Amniotic epithelial cell (primary cell): ENCODE measurements at regions not wholly inside any gene's neighbourhood (a gene's known extent, or its start where the extent isn't known, plus 50 kb on each side); places are given as distances from the start of the nearest gene placed in this dataset.
"Not testable (repeated sequence)": the region's sequence is repeated elsewhere in the genome, so short reads cannot be mapped to it uniquely, and the experiment has no call there.

Experiments used
- DNase-seq: peaks from one replicate; pipeline ENCODE4 v3.0.0-alpha.2; 2010; ENCODE audit warnings: low read depth

- no peak for DNase-seq
Observed at GRCh38 chrX:147468600-147468999, 443.1 kb upstream of the FMR1 start.

DNA sequence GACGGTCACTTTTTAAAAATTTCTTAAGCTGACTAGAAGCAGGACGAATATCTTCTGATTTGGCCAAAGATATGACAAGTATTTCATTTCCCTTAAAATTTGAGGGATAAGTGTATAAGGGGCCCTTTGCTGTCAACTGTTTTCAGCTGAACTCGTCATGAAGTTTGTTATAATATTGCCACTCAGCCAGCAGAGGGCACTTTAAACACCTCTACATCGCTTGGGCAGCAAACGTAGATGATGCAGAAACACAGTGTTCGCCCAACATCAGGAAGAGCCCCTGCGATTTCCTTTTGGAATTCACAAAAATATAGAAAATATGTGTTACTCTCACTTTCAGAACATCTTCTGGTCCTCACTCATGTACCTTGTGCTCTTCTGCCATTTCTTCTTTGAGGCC is 435.7 kb upstream of the FMR1 start:
- DNase-seq, result no peak

DNA sequence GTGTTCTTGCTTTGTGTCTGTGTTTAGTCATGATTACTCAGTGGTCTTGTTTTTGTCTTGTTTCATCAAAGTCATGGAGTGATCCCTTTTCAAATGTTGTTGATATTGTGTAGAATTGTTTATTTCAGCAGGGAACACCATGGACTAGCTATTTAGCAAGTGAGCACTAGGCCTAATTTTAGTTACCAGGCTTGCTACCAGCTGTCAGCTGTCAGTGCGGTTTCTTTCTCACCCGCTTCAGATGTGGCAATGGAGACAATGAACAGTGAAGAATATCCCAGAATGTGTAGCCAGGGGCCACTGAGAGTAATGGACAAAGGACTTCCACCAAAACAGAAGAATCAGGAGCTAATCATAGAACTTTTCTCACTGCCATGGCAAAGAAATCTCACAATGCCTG is 432.8 kb upstream of the FMR1 start:
- DNase-seq, result no peak

DNA sequence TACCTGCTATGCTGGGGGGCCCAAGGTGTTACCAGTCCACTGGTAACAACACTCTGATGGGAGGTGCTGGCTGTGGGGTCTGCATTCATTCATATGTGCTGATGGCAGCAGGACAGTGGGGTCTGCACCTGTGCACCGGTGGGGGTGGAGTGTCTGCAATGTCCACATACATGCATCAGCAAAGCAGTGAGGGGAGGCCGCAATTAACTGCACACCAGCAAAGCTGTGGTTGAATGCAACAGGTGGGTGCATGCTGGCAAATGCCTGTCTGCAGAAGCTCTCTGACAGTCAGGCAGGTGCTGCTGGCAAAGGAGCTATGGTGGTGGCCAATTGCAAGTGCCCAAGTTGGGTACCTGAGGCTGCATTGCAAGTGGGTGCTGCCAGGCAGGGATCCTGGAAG is 426.5 kb upstream of the FMR1 start:
- DNase-seq, result no peak

- DNase-seq, result no peak
Observed at GRCh38 chrX:147494365-147494764, 417.4 kb upstream of the FMR1 start.

- DNase-seq, result no peak
Observed at GRCh38 chrX:147498796-147499195, 412.9 kb upstream of the FMR1 start.

DNA sequence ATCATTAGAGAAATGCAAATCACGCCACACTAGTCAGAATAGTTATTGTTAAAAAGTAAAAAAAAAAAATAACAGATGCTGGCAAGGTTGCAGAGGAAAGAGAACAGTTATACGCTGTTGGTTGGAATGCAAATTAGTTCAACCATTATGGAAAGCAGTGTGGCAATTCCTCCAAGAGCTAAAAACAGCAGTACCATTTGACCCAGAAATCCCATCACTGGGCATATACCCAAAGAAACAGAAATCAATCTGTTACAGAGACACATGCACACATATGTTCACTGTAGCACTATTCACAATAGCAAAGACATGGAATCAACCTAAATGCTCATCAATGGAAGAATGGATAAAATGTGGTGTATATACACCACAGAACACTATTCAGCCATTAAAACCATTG is 388.7 kb upstream of the FMR1 start:
- no peak for DNase-seq

GRCh38 chrX:147533426-147533825 is 378.3 kb upstream of the FMR1 start:
- DNase-seq, result no peak

GRCh38 chrX:147537172-147537571 is 374.5 kb upstream of the FMR1 start:
- no peak for DNase-seq

GRCh38 chrX:147548023-147548422 is 363.7 kb upstream of the FMR1 start:
- not testable (repeated sequence) for DNase-seq

GRCh38 chrX:147550217-147550616 is 361.5 kb upstream of the FMR1 start:
- DNase-seq, result no peak

GRCh38 chrX:147559191-147559590 is 352.5 kb upstream of the FMR1 start:
- no peak for DNase-seq

GRCh38 chrX:147565237-147565636 is 346.5 kb upstream of the FMR1 start:
- DNase-seq, result peak; percentile 1

DNA sequence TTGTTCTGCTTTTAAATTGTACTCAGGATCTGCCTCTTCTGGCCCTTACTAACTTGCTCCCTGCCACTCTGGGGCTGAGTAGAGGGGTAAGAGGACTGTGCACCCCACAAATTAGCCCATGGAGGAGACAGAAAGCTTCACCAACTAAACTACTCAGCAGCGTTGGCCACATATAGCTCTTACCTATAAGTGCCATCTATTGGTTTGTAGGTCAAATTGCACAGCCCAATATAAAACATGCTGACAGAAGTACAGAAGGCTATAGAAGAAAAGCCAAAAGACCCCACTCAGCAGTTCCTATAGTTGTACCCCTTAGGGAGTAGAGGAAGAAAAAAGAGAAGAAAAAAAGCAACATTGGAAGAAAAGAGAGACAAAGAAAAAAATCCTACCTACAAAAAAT is 341.2 kb upstream of the FMR1 start:
- no peak for DNase-seq

DNA sequence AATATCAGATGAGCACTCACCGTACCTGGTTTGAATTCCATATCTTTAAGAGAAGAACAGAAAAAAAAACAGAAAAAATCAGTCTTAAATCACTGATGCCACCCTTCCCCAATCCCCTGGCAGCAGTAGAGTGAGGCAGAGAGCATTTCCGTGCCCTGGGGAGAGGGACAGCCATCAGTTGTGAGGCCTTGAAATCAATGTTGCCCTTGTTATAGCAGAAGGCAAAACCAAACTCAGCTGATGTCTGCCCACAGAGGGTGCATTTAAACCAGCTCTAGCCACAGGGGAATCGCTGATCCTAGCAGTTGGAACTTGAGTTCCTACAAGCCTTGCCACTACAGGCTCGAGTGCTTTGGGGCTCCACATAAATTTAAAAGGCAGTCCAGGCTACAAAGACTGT is 338.5 kb upstream of the FMR1 start:
- no peak for DNase-seq

- no peak for DNase-seq
Observed at GRCh38 chrX:147602176-147602696, 309.5 kb upstream of the FMR1 start.

GRCh38 chrX:147626605-147627004 is 285.1 kb upstream of the FMR1 start:
- no peak for DNase-seq

GRCh38 chrX:147635186-147635585 is 276.5 kb upstream of the FMR1 start:
- no peak for DNase-seq

DNA sequence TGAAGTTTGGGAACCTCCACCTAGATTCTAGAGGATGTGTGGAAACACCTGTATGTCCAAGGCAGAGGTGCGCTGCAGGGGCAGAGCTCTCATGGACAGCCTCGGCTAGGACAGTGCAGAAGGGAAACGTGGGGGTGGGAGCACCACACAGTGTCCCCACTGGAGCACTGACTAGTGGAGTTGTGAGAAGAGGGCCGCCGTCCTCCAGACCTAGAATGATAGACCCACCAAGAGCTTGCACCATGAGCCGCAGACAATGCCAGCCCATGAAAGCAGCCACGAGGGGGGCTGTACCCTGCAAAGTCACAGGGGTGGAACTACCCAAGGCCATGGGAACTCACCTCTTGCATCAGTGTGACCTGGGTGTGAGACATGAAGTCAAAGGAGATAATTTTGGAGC is 274.5 kb upstream of the FMR1 start:
- no peak for DNase-seq

DNA sequence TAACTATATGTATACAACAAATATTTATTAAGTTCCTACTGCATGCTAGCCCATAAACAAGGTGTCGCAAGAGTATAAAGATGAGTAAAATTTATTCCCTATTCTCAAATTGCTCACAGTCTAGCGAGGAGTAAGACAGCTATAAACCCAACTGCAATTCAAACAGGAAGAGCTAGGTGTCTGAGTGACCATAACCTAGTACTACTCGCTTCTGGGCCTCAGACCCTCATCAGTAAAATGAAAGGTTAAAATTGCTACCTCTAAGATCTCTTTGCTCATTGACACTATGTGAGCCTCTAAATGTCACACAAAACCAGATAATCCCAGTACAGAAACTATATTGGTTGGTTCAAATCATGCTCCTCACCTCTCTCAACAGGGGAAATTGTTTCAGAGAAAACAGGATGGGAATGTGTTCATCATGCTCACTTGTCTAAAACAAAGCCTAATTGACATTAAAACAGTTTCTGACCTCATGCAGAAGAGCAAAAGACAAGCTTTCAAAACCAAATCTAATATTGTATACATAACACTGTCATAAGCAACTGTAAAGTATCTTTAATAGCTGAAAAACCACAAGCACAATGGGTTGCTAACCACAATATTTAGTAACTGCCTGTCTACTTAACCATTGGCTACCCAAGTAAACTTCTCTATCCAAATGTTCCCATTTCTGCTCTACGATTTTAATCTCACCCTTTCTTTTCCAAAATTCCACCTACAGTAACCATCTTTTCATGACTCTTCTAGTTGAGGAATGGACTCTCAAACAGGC is 264.6 kb upstream of the FMR1 start:
- no peak for DNase-seq

GRCh38 chrX:147675819-147676218 is 235.9 kb upstream of the FMR1 start:
- DNase-seq, result no peak

- no peak for DNase-seq
Observed at GRCh38 chrX:147679356-147680005, 232.2 kb upstream of the FMR1 start.

GRCh38 chrX:147680251-147680650 is 231.5 kb upstream of the FMR1 start:
- DNase-seq, result no peak

- no peak for DNase-seq
Observed at GRCh38 chrX:147693511-147693910, 218.2 kb upstream of the FMR1 start.
